ENCODE measurements at regions not wholly inside any gene's neighbourhood (a gene's known extent, or its start where the extent isn't known, plus 50 kb on each side); places are given as distances from the start of the nearest gene placed in this dataset.

- Histone ChIP-seq H3K9me3 (no peaks in the 10 kb centered on the region), H3K36me3 (no peaks in the 10 kb centered on the region), H3K27me3 (no peaks in the 10 kb centered on the region), H3K27ac (no peak overlapping the region), H3K4me1 (no peaks in the 10 kb centered on the region), H3K4me3 (no peak overlapping the region)
- 80 to 86% methylated on average over 3 of the region's 3 CpGs for WGBS, 2 donors (ENCODE audit: low coverage in 1 of 2)
- ATAC-seq: no peak
- TF ChIP-seq POLR2AphosphoS5 (IDR thresholded peaks at IDR 0.05) (no peak), POLR2A (IDR thresholded peaks at IDR 0.05) (no peak), EP300 (IDR thresholded peaks at IDR 0.05) (no peak), CTCF (IDR thresholded peaks at IDR 0.05) (no peak)
Observed at GRCh38 chr13:106274551-106275203, 260.8 kb downstream of the EFNB2 start.

GRCh38 chr13:106263801-106264200 lies 271.7 kb downstream of the EFNB2 start:
- ATAC-seq: no peak
- no peak for TF ChIP-seq POLR2AphosphoS5 (IDR thresholded peaks at IDR 0.05)
- TF ChIP-seq CTCF (IDR thresholded peaks at IDR 0.05): no peak
- TF ChIP-seq POLR2A (IDR thresholded peaks at IDR 0.05): no peak
- no peak for TF ChIP-seq EP300 (IDR thresholded peaks at IDR 0.05)
- Histone ChIP-seq H3K27ac (no peak overlapping the region), H3K27me3 (no peaks in the 10 kb centered on the region), H3K36me3 (no peaks in the 10 kb centered on the region), H3K4me3 (no peak overlapping the region), H3K4me1 (no peaks in the 10 kb centered on the region), H3K9me3 (peaks cover 0 to 17% (median 0%) of the 10 kb centered on the region in 3 donors)
- WGBS, 2 donors (ENCODE audit: low coverage in 1 of 2): 81 to 94% methylated on average over 4 of the region's 4 CpGs

DNA sequence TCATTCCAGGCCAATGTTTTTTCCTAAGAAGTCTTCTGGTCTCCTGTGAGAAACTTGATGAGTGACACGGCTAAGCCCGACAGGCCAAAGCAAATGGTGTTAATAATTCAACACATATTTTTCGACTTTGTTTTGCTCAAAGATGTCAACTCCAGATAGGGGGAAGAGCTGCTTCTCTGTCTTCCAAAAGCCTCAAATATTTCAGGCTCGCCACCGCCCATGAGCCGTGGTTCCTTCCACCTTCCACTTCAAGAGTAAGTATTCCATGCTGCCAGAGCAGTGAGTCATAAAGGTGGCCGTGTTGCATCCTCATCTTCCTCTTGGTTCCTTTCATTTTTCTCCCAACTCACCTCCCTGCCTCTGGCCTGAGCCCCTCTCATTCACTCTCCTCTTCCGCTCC lies 272.6 kb downstream of the EFNB2 start:
- WGBS, 2 donors (ENCODE audit: low coverage in 1 of 2): 96% methylated on average over 7 to 8 of the region's 8 CpGs
- H3K4me3 ChIP-seq: no peak overlapping the region
- no peaks in the 10 kb centered on the region for H3K36me3 ChIP-seq
- no peak overlapping the region for H3K27ac ChIP-seq
- no peak for ATAC-seq
- no peak for TF ChIP-seq POLR2A (IDR thresholded peaks at IDR 0.05)
- TF ChIP-seq EP300 (IDR thresholded peaks at IDR 0.05): no peak
- TF ChIP-seq CTCF (IDR thresholded peaks at IDR 0.05): no peak
- TF ChIP-seq POLR2AphosphoS5 (IDR thresholded peaks at IDR 0.05): no peak
- no peaks in the 10 kb centered on the region for H3K4me1 ChIP-seq
- H3K27me3 ChIP-seq: no peaks in the 10 kb centered on the region
- peaks cover 0 to 18% (median 0%) of the 10 kb centered on the region in 3 donors for H3K9me3 ChIP-seq

GRCh38 chr13:106261450-106261849 lies 274.0 kb downstream of the EFNB2 start:
- no peak for ATAC-seq
- Histone ChIP-seq H3K4me1 (no peaks in the 10 kb centered on the region), H3K27ac (no peak overlapping the region), H3K27me3 (no peaks in the 10 kb centered on the region), H3K36me3 (no peaks in the 10 kb centered on the region), H3K4me3 (no peak overlapping the region), H3K9me3 (peaks cover 0 to 18% (median 0%) of the 10 kb centered on the region in 3 donors)
- TF ChIP-seq CTCF (IDR thresholded peaks at IDR 0.05) (no peak), EP300 (IDR thresholded peaks at IDR 0.05) (no peak), POLR2AphosphoS5 (IDR thresholded peaks at IDR 0.05) (no peak), POLR2A (IDR thresholded peaks at IDR 0.05) (no peak)
- 83 to 95% methylated on average over 7 of the region's 7 CpGs for WGBS, 2 donors (ENCODE audit: low coverage in 1 of 2)

- TF ChIP-seq CTCF (IDR thresholded peaks at IDR 0.05): no peak
- TF ChIP-seq POLR2A (IDR thresholded peaks at IDR 0.05): no peak
- no peak for TF ChIP-seq POLR2AphosphoS5 (IDR thresholded peaks at IDR 0.05)
- TF ChIP-seq EP300 (IDR thresholded peaks at IDR 0.05): no peak
- 98% methylated on average over 11 of the region's 20 CpGs; no CpG with 5 or more reads in 1 of the 2 donors for WGBS, 2 donors (ENCODE audit: low coverage in 1 of 2)
- no peak for ATAC-seq
Observed at GRCh38 chr13:106260352-106260751, 275.1 kb downstream of the EFNB2 start.

More at GRCh38 chr13:106260352-106260751, 275.1 kb downstream of the EFNB2 start:
- H3K4me3 ChIP-seq: no peak overlapping the region
- H3K36me3 ChIP-seq: no peaks in the 10 kb centered on the region
- H3K27ac ChIP-seq: no peak overlapping the region
- H3K4me1 ChIP-seq: no peaks in the 10 kb centered on the region
- H3K9me3 ChIP-seq: peaks cover 0 to 18% (median 0%) of the 10 kb centered on the region in 3 donors
- H3K27me3 ChIP-seq: no peaks in the 10 kb centered on the region

All from gastroesophageal sphincter (tissue), 4 donors.